Left ventricle myocardium inferior (tissue), 1 donor: ENCODE measurements at regions not wholly inside any gene's neighbourhood (a gene's known extent, or its start where the extent isn't known, plus 50 kb on each side); places are given as distances from the start of the nearest gene placed in this dataset.

ENCODE experiments used
- DNase-seq: peaks from one replicate; pipeline ENCODE4 v3.0.0-alpha.2; 2020
- H3K27ac ChIP-seq: fragments of 200-600 bp; replicated peaks from 2 replicates; pipeline ENCODE4 v1.8.0; 2021
- H3K27me3 ChIP-seq: fragments of 200-600 bp; 2 replicates; pipeline ENCODE4 v1.8.0; 2021; ENCODE audit warnings: low read depth
- H3K36me3 ChIP-seq: fragments of 200-600 bp; 2 replicates; pipeline ENCODE4 v1.8.0; 2021
- H3K4me1 ChIP-seq: fragments of 200-600 bp; 2 replicates; pipeline ENCODE4 v1.8.0; 2021
- H3K4me3 ChIP-seq: fragments of 200-600 bp; 2 replicates; pipeline ENCODE4 v1.8.0; 2021; ENCODE audit warnings: mild to moderate bottlenecking, moderate library complexity
- H3K9me3 ChIP-seq: fragments of 200-600 bp; replicated peaks from 2 replicates; pipeline ENCODE4 v1.8.0; 2021
- intact Hi-C: fragments of 100-400 bp; cut with micrococcal nuclease; formaldehyde crosslinking; loops from one replicate; pipeline ENCODE4 v1.11.0; 2022
- TF ChIP-seq, protein P1 (sequence below): fragments of 200-600 bp; IDR thresholded peaks from 2 replicates; pipeline ENCODE4 v1.8.0; 2021; ENCODE audit warnings: antibody characterized with exemption, mild to moderate bottlenecking, borderline replicate concordance
- donor health status: DM: no; HTN: yes; CAD: no; lungs with severe emphysema.

DNA sequence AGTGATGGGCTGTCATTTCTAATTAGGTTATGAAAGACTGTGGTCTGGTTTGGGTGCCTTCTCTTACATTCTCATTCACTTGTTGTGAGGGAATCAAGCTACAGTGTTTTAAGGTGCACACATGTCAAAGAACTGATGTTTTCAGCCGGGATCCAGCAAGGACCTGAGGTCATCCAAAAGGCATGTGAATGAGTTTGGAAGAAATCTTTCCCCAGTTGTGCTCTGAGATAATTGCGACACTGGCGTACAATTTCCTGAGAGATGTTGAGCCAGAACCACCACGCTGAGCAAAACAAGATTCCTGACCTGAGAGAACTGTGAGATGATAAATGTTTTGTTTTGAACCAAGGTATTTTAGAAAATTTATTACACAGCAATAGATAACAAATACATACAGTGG lies 295.3 kb upstream of the SLITRK3 start:
- intact Hi-C loops: no loop called here
- no peak for DNase-seq
- Histone ChIP-seq H3K9me3 (peaks cover 5% of the 10 kb centered on the region), H3K27me3 (no peaks in the 10 kb centered on the region), H3K4me1 (no peaks in the 10 kb centered on the region), H3K4me3 (no peak overlapping the region), H3K27ac (no peak overlapping the region), H3K36me3 (no peaks in the 10 kb centered on the region)
- TF ChIP-seq, protein P1, sequence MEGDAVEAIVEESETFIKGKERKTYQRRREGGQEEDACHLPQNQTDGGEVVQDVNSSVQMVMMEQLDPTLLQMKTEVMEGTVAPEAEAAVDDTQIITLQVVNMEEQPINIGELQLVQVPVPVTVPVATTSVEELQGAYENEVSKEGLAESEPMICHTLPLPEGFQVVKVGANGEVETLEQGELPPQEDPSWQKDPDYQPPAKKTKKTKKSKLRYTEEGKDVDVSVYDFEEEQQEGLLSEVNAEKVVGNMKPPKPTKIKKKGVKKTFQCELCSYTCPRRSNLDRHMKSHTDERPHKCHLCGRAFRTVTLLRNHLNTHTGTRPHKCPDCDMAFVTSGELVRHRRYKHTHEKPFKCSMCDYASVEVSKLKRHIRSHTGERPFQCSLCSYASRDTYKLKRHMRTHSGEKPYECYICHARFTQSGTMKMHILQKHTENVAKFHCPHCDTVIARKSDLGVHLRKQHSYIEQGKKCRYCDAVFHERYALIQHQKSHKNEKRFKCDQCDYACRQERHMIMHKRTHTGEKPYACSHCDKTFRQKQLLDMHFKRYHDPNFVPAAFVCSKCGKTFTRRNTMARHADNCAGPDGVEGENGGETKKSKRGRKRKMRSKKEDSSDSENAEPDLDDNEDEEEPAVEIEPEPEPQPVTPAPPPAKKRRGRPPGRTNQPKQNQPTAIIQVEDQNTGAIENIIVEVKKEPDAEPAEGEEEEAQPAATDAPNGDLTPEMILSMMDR: no peak

DNA sequence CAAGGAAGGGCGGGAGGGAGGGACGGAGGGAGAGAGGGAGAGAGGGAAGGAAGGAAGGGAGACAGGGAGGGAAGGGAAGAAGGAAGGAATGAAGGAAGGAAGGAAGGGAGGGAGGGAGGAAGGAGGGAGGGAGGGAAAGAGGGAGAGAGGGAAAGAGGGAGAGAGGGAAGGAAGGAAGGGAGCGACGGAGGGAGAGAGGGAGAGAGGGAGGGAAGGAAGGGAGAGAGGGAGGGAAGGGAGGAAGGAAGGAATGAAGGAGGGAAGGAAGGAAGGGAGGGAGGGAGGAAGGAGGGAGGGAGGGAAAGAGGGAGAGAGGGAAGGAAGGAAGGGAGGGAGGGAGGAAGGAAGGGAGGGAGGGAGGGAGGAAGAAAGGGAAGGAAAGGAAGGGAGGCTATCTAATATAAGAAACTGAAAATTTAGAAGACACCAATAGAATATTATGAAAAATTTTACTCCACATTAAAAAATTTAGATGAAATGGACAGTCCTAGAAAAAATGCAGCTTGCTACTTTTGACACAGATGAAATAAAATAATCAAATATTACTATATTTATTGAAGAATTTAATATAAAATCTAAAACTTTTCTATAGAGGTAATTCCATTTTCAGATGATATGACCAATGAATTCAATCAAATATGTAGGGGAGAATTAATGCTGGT lies 280.3 kb upstream of the SLITRK3 start:
- H3K36me3 ChIP-seq: no peaks in the 10 kb centered on the region
- no peaks in the 10 kb centered on the region for H3K4me1 ChIP-seq
- H3K9me3 ChIP-seq: peaks cover 25% of the 10 kb centered on the region
- no peak overlapping the region for H3K27ac ChIP-seq
- no peak overlapping the region for H3K4me3 ChIP-seq
- DNase-seq: no peak
- intact Hi-C loops: no loop called here
- H3K27me3 ChIP-seq: no peaks in the 10 kb centered on the region
- TF ChIP-seq, protein P1: no peak

DNA sequence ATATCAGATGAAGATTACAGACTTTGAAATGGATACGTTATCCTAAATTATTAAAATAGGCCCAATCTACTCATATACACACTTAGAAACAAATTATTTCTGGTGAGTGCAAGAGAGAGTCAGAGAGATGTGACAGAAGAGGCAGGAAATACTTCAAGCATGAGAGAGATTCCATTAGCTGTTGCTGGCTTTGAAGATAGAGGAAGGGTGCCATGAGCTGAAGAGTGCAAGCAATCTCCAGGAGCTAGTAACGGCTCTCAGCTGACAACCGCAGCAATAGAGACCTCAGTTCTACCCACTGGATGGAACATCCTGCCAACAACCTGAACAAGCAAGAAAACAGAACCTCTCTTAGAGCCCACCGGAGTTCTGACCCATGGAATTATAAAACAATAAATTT lies 270.7 kb upstream of the SLITRK3 start:
- no peaks in the 10 kb centered on the region for H3K4me1 ChIP-seq
- intact Hi-C loops: no loop called here
- H3K27me3 ChIP-seq: no peaks in the 10 kb centered on the region
- H3K27ac ChIP-seq: no peak overlapping the region
- DNase-seq: no peak
- H3K36me3 ChIP-seq: no peaks in the 10 kb centered on the region
- H3K9me3 ChIP-seq: peaks cover 20% of the 10 kb centered on the region
- H3K4me3 ChIP-seq: no peak overlapping the region
- TF ChIP-seq, protein P1: no peak

DNA sequence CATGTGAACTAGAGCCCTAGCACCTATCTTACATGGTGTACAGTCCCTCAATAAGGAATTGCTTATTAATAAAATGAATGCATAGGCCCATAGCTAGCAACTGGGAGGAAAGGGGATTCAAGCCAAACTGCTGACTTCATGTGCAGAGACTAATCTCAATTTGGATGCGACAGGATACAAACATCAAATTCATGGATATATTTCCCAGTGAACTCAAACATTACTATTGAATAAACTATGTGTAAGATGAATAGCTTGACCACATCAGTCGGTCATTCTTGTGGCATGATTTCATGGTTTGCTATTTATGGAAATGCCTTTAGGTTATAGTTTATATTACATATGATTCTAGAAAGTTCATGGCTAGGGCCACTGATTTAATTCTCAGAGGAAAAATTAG lies 268.6 kb upstream of the SLITRK3 start:
- Histone ChIP-seq H3K9me3 (peaks cover 6% of the 10 kb centered on the region), H3K27me3 (no peaks in the 10 kb centered on the region), H3K4me3 (no peak overlapping the region), H3K4me1 (no peaks in the 10 kb centered on the region), H3K36me3 (no peaks in the 10 kb centered on the region), H3K27ac (no peak overlapping the region)
- TF ChIP-seq, protein P1: no peak
- intact Hi-C loops: no loop called here
- DNase-seq: no peak

DNA sequence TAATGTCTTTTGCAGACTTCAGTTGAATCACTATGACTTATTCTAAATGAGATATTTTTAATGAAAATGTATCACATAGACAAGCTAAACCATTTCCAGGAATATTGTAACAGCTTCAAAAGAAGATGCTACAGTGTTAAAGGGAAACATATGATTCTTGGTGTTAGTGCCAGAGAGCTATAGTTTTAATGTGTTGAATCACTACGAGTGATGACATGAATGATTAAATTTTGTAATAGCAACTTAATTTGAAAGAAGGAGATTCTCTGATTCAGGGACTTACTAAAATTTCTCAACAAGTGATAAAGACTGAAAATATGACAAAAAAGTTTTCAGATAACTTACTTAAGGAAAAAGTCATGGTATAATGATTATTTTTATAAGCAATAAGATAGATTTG lies 267.3 kb upstream of the SLITRK3 start:
- Histone ChIP-seq H3K36me3 (no peaks in the 10 kb centered on the region), H3K27ac (no peak overlapping the region), H3K9me3 (no peaks in the 10 kb centered on the region), H3K27me3 (no peaks in the 10 kb centered on the region), H3K4me1 (no peaks in the 10 kb centered on the region), H3K4me3 (no peak overlapping the region)
- intact Hi-C loops: no loop called here
- DNase-seq: no peak
- TF ChIP-seq, protein P1: no peak
